Neural crest cell (in vitro differentiated cells): ENCODE measurements at regions not wholly inside any gene's neighbourhood (a gene's known extent, or its start where the extent isn't known, plus 50 kb on each side); places are given as distances from the start of the nearest gene placed in this dataset.

ENCODE experiments used
- DNase-seq: peaks from one replicate; pipeline ENCODE4 v3.0.0; 2021; ENCODE audit warnings: low read depth, mixed read lengths, low spot score
- H3K27ac Mint-ChIP-seq: one replicate; pipeline ENCODE4 v1.8.0; 2021; ENCODE audit warnings: mild to moderate bottlenecking, mixed read lengths; ENCODE audit not compliant: unreplicated experiment
- H3K27me3 Mint-ChIP-seq: 2 replicates; pipeline ENCODE4 v1.8.0; 2021; ENCODE audit warnings: low read depth, mild to moderate bottlenecking, mixed read lengths
- H3K36me3 Mint-ChIP-seq: 2 replicates; pipeline ENCODE4 v1.8.0; 2021; ENCODE audit warnings: low read depth, mild to moderate bottlenecking, mixed read lengths
- H3K4me1 Mint-ChIP-seq: 2 replicates; pipeline ENCODE4 v1.8.0; 2021; ENCODE audit warnings: mixed read lengths
- H3K4me3 Mint-ChIP-seq: one replicate; pipeline ENCODE4 v1.8.0; 2021; ENCODE audit warnings: mild to moderate bottlenecking, mixed read lengths
- H3K9me3 Mint-ChIP-seq: 2 replicates; pipeline ENCODE4 v1.8.0; 2021; ENCODE audit warnings: mixed read lengths
- TF ChIP-seq, protein P1 (sequence below): fragments of 200-600 bp; sonication (generic); conservative IDR thresholded peaks from 2 replicates; pipeline ENCODE4 v1.5.0; 2021; ENCODE audit warnings: antibody characterized with exemption, mild to moderate bottlenecking

DNA sequence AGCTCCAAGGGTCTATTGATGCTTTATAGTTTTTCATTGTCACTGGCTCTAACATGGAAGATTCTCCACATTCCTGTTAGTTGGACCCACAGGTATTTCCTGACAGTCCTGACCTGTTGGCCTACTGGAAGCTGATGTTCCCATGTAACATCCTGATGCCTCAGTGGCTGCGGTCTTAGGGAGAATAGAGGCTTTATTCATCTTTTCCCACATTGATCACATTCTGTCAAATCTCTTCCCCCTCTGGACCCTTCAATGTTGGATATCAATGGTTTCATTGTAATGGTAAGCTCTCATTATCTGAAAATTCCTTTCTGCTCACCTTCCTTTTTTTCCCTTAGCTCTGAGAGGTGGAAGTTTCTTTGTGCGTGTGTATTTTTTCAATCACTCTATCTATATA is 280.9 kb upstream of the TBX3 start:
- Mint-ChIP-seq H3K9me3 (no peaks in the 10 kb centered on the region), H3K4me1 (peaks cover 16% of the 10 kb centered on the region), H3K36me3 (no peaks in the 10 kb centered on the region), H3K27me3 (no peaks in the 10 kb centered on the region), H3K4me3 (no peak overlapping the region), H3K27ac (no peak overlapping the region)
- TF ChIP-seq, protein P1, sequence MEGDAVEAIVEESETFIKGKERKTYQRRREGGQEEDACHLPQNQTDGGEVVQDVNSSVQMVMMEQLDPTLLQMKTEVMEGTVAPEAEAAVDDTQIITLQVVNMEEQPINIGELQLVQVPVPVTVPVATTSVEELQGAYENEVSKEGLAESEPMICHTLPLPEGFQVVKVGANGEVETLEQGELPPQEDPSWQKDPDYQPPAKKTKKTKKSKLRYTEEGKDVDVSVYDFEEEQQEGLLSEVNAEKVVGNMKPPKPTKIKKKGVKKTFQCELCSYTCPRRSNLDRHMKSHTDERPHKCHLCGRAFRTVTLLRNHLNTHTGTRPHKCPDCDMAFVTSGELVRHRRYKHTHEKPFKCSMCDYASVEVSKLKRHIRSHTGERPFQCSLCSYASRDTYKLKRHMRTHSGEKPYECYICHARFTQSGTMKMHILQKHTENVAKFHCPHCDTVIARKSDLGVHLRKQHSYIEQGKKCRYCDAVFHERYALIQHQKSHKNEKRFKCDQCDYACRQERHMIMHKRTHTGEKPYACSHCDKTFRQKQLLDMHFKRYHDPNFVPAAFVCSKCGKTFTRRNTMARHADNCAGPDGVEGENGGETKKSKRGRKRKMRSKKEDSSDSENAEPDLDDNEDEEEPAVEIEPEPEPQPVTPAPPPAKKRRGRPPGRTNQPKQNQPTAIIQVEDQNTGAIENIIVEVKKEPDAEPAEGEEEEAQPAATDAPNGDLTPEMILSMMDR = no peak
- DNase-seq = no peak

DNA sequence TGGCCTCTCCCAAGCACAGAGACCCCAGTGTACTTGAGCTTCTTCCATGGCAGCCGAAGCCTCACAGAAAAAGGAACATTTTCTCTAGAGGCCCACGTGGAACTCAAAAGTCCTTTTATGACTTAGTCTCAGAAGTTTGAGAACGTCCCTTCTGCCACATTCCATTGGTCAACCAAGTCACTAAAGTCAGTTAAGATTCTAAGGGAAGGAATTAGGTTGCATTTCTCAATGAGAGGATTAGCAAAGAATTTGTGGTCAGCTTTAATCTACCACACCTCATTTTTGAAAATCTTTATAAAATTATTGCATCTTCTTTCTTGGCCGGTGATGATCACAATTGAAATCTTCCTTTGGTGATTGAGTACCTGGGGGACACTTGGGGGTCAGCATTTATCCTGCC is 279.9 kb upstream of the TBX3 start:
- no peak overlapping the region for H3K4me3 Mint-ChIP-seq
- no peak for DNase-seq
- TF ChIP-seq, protein P1 = no peak
- H3K27ac Mint-ChIP-seq = no peak overlapping the region
- peaks cover 16% of the 10 kb centered on the region for H3K4me1 Mint-ChIP-seq
- H3K36me3 Mint-ChIP-seq = no peaks in the 10 kb centered on the region
- H3K9me3 Mint-ChIP-seq = no peaks in the 10 kb centered on the region
- no peaks in the 10 kb centered on the region for H3K27me3 Mint-ChIP-seq

DNA sequence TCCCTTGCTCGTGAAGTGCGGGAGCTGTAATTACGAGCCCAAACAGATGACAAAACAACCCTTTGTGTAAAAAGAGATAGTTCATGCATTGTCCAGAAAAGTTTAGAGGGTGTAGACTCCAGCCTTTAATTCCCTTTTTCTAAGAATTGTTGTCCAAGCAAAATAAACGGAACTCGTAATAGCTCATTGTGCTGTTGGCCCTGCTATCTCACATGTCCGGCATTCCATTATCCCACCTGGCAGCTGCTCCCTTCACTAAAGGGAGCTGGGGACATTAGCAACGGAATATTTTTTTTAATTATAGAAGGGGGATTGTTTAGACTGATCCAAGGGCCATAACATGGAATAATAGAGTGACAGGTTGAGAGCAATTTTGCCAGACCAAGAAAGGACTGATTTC is 277.5 kb upstream of the TBX3 start:
- Mint-ChIP-seq H3K4me3 (no peak overlapping the region), H3K36me3 (no peaks in the 10 kb centered on the region), H3K27ac (no peak overlapping the region), H3K4me1 (peaks cover 27% of the 10 kb centered on the region), H3K9me3 (no peaks in the 10 kb centered on the region), H3K27me3 (no peaks in the 10 kb centered on the region)
- TF ChIP-seq, protein P1 = no peak
- no peak for DNase-seq

DNA sequence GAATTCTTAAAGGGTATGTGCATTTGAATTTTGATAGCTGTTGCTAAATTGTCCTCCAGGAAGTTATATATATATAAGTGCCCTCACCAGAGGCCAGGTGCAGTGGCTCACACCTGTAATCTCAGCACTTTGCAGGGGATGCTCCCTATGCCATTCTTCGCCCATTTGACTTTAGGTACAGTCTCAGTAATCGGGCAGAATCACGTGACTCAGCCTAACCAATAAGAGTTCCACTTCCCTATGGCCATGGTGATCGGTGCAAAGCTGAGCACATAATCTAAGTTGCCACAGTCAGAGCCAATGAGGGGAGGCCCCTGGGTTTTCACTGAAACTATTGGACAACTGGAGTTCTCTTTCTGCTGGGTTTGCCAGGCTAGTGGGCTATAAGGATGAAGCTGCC is 274.6 kb upstream of the TBX3 start:
- no peak for DNase-seq
- peaks cover 32% of the 10 kb centered on the region for H3K4me1 Mint-ChIP-seq
- TF ChIP-seq, protein P1 = no peak
- no peaks in the 10 kb centered on the region for H3K9me3 Mint-ChIP-seq
- no peaks in the 10 kb centered on the region for H3K27me3 Mint-ChIP-seq
- no peaks in the 10 kb centered on the region for H3K36me3 Mint-ChIP-seq
- no peak overlapping the region for H3K27ac Mint-ChIP-seq
- H3K4me3 Mint-ChIP-seq = no peak overlapping the region

GRCh38 chr12:114957225-114957624 is 273.2 kb upstream of the TBX3 start:
- H3K4me3 Mint-ChIP-seq = no peak overlapping the region
- DNase-seq = no peak
- TF ChIP-seq, protein P1 = no peak
- H3K36me3 Mint-ChIP-seq = no peaks in the 10 kb centered on the region
- H3K4me1 Mint-ChIP-seq = peaks cover 44% of the 10 kb centered on the region
- H3K27me3 Mint-ChIP-seq = no peaks in the 10 kb centered on the region
- H3K9me3 Mint-ChIP-seq = no peaks in the 10 kb centered on the region
- peak overlapping the region; percentile 8 for H3K27ac Mint-ChIP-seq
